NCI-H2196 (cell line): ENCODE measurements at regions not wholly inside any gene's neighbourhood (a gene's known extent, or its start where the extent isn't known, plus 50 kb on each side); places are given as distances from the start of the nearest gene placed in this dataset.

Experiments
- DNase-seq: peaks from one replicate; lab custom pipeline; 2025; ENCODE audit not compliant: unreplicated experiment; lab: John Stamatoyannopoulos, UW

GRCh38 chr12:116401565-116401964, 124.1 kb upstream of the MED13L start:
- no peak for DNase-seq

GRCh38 chr12:116402163-116402939, 124.9 kb upstream of the MED13L start:
- no peak for DNase-seq

- no peak for DNase-seq
Measured at GRCh38 chr12:116403546-116403945, 126.1 kb upstream of the MED13L start.

GRCh38 chr12:116404247-116404646, 126.8 kb upstream of the MED13L start:
- no peak for DNase-seq

- DNase-seq = no peak
Measured at GRCh38 chr12:116404913-116405611, 127.6 kb upstream of the MED13L start.

- DNase-seq = no peak
Measured at GRCh38 chr12:116406529-116406928, 129.0 kb upstream of the MED13L start.

- no peak for DNase-seq
Measured at GRCh38 chr12:116408489-116409250, 131.2 kb upstream of the MED13L start.

GRCh38 chr12:116411977-116412376, 134.5 kb upstream of the MED13L start:
- no peak for DNase-seq

- DNase-seq = no peak
Measured at GRCh38 chr12:116414891-116415290, 137.4 kb upstream of the MED13L start.

GRCh38 chr12:116415408-116416108, 138.1 kb upstream of the MED13L start:
- no peak for DNase-seq

- no peak for DNase-seq
Measured at GRCh38 chr12:116416166-116416565, 138.7 kb upstream of the MED13L start.

- DNase-seq = no peak
Measured at GRCh38 chr12:116418551-116418950, 140.6 kb upstream of the MAP1LC3B2 start.

- DNase-seq = peak; percentile 44
Measured at GRCh38 chr12:116420227-116420880, 138.8 kb upstream of the MAP1LC3B2 start.

GRCh38 chr12:116421785-116422538, 137.2 kb upstream of the MAP1LC3B2 start:
- DNase-seq = no peak

- no peak for DNase-seq
Measured at GRCh38 chr12:116423094-116423493, 136.1 kb upstream of the MAP1LC3B2 start.

GRCh38 chr12:116425256-116426193, 133.7 kb upstream of the MAP1LC3B2 start:
- no peak for DNase-seq

GRCh38 chr12:116426391-116427136, 132.6 kb upstream of the MAP1LC3B2 start:
- no peak for DNase-seq
